Mesodermal cell (in vitro differentiated cells): ENCODE measurements at regions not wholly inside any gene's neighbourhood (a gene's known extent, or its start where the extent isn't known, plus 50 kb on each side); places are given as distances from the start of the nearest gene placed in this dataset.

Experiments used
- H3K27ac ChIP-seq: 2 replicates; pipeline ENCODE4 v1.7.0; 2013; ENCODE audit warnings: mild to moderate bottlenecking, low read depth, low read length, moderate library complexity; ENCODE audit not compliant: severe bottlenecking
- H3K36me3 ChIP-seq: 2 replicates; pipeline ENCODE4 v1.7.1; 2013; ENCODE audit warnings: mild to moderate bottlenecking, low read length, moderate library complexity; ENCODE audit not compliant: control insufficient read depth, insufficient read depth
- H3K4me1 ChIP-seq: one replicate; pipeline ENCODE4 v1.7.1; 2013; ENCODE audit warnings: mild to moderate bottlenecking, low read length; ENCODE audit not compliant: insufficient read depth, control insufficient read depth, poor library complexity, severe bottlenecking
- H3K4me3 ChIP-seq: 2 replicates; pipeline ENCODE4 v1.7.0; 2013; ENCODE audit warnings: low read length, control low read depth, mild to moderate bottlenecking; ENCODE audit not compliant: insufficient read depth, poor library complexity, severe bottlenecking; ENCODE audit errors: extremely low read depth
- H3K9me3 ChIP-seq: 2 replicates; pipeline ENCODE4 v1.7.1; 2013; ENCODE audit warnings: mild to moderate bottlenecking, low read length, moderate library complexity; ENCODE audit not compliant: control insufficient read depth
- WGBS, 2 experiments: methylation state at CpG; one replicate each; pipeline ENCODE4 v1.1.5; 2013; ENCODE audit warnings: missing lambda C conversion rate in 2 of 2; ENCODE audit not compliant: insufficient coverage in 2 of 2; 5-methylcytosine and 5-hydroxymethylcytosine counted together

DNA sequence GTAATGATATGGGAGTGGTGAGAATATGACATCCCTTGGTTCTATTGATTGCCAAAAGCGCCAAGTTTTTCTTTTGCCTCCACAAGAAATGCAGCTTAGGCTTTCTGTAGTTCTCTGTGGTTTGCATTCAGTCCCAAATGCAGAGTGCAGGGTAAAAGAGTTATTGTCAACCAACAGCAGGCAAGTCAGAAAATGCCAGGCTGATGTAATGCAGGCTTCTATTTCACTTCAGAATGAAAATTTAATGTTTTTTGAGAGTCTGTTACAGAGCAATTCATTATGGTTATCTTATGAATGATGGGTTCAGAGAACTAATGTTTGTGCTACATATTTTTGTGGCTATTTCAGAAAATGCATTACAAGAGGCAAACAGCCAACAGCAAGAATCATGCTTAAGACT, 293.5 kb downstream of the CENPW start:
- 71% methylated on average over 1 of the region's 1 CpG; no CpG with 5 or more reads in 1 of the 2 experiments for WGBS, 2 experiments
- no peaks in the 10 kb centered on the region for H3K9me3 ChIP-seq
- H3K27ac ChIP-seq = no peak overlapping the region
- no peaks in the 10 kb centered on the region for H3K4me1 ChIP-seq
- no peaks in the 10 kb centered on the region for H3K36me3 ChIP-seq
- no peak overlapping the region for H3K4me3 ChIP-seq

DNA sequence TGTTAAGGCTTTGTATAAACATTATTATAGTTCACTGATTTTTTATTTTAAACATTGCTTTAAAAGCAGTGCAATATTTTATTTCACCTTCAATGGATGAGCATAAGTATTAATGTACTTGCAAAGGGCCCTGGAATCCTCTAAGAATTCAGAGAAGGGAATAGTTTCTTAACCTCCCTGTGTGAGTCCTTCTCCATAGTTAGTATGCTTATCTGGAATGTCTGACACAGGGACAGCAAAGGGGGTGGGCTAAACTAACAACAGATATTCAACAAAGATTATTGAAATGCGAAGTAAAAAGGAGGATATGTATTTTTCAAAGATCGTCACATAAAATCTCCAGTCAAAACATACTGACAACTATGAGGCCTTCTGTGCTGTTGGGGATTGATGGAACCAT, 300.4 kb downstream of the CENPW start:
- Histone ChIP-seq H3K9me3 (no peaks in the 10 kb centered on the region), H3K4me3 (no peak overlapping the region), H3K36me3 (no peaks in the 10 kb centered on the region), H3K27ac (no peak overlapping the region), H3K4me1 (no peaks in the 10 kb centered on the region)
- no CpG with 5 or more reads among the region's 2 CpGs for WGBS, 2 experiments

DNA sequence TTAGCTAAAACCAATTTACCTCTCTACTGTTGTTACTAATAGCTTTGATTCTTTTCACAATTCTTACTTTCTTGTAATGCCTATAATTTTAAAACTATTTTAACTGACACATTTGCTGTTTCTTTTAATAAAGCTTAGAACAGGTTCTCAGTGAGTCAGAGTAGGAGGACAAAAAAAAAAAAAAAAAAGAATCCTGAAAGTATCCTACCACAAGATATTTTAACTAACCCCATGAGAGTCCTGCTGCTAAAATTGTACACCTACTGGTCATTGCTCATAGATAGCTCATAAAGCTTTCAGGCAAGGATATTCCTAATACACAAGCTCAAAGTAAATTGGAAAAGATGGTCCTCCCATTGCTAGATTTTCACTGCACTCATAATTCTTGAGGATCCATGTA, 301.0 kb downstream of the CENPW start:
- H3K36me3 ChIP-seq = no peaks in the 10 kb centered on the region
- no peak overlapping the region for H3K27ac ChIP-seq
- no peaks in the 10 kb centered on the region for H3K9me3 ChIP-seq
- no peak overlapping the region for H3K4me3 ChIP-seq
- no peaks in the 10 kb centered on the region for H3K4me1 ChIP-seq

GRCh38 chr6:126641641-126642040, 301.7 kb downstream of the CENPW start:
- Histone ChIP-seq H3K4me1 (no peaks in the 10 kb centered on the region), H3K9me3 (no peaks in the 10 kb centered on the region), H3K27ac (no peak overlapping the region), H3K4me3 (no peak overlapping the region), H3K36me3 (no peaks in the 10 kb centered on the region)
- no CpG with 5 or more reads among the region's 1 CpG for WGBS, 2 experiments

- Histone ChIP-seq H3K36me3 (no peaks in the 10 kb centered on the region), H3K9me3 (no peaks in the 10 kb centered on the region)
- WGBS, 2 experiments = 92% methylated on average over 27 of the region's 33 CpGs
These were observed 303.4 kb downstream of the CENPW start for GRCh38 chr6:126643352-126643751.

GRCh38 chr6:126650931-126651330, 311.0 kb downstream of the CENPW start:
- 80% methylated on average over 1 of the region's 2 CpGs; no CpG with 5 or more reads in 1 of the 2 experiments for WGBS, 2 experiments
- no peak overlapping the region for H3K27ac ChIP-seq

More at GRCh38 chr6:126643352-126643751, 303.4 kb downstream of the CENPW start:
- Histone ChIP-seq H3K4me3 (no peak overlapping the region), H3K4me1 (no peaks in the 10 kb centered on the region), H3K27ac (no peak overlapping the region)

GRCh38 chr6:126657561-126658175, 317.8 kb downstream of the CENPW start:
- no peak overlapping the region for H3K4me3 ChIP-seq
- no CpG with 5 or more reads among the region's 3 CpGs for WGBS, 2 experiments
- no peak overlapping the region for H3K27ac ChIP-seq
- H3K9me3 ChIP-seq = peaks cover 17% of the 10 kb centered on the region
- no peaks in the 10 kb centered on the region for H3K4me1 ChIP-seq
- H3K36me3 ChIP-seq = no peaks in the 10 kb centered on the region

More at GRCh38 chr6:126650931-126651330, 311.0 kb downstream of the CENPW start:
- no peaks in the 10 kb centered on the region for H3K36me3 ChIP-seq
- H3K4me1 ChIP-seq = no peaks in the 10 kb centered on the region
- peaks cover 16% of the 10 kb centered on the region for H3K9me3 ChIP-seq
- no peak overlapping the region for H3K4me3 ChIP-seq

DNA sequence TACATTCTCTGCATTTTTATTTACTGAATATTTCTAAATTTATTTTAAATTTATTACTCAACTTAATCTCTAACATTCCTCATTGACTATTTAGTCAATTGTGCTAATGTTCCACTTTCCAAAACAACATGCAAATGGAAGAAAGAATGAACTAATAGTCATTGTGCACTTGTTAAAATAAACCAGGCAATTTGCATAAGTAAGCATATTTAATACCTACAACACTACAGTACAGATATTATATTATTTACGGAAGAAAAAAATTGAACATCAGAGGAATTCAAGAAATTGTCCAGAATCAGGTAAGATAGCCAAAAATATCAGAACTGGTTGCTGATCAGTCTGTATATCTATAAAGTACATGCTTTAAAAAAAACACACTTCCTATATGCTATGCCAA, 320.5 kb downstream of the CENPW start:
- Histone ChIP-seq H3K36me3 (no peaks in the 10 kb centered on the region), H3K27ac (no peak overlapping the region), H3K4me1 (no peaks in the 10 kb centered on the region), H3K9me3 (peaks cover 5% of the 10 kb centered on the region), H3K4me3 (no peak overlapping the region)
- WGBS, 2 experiments = no CpG with 5 or more reads among the region's 1 CpG

DNA sequence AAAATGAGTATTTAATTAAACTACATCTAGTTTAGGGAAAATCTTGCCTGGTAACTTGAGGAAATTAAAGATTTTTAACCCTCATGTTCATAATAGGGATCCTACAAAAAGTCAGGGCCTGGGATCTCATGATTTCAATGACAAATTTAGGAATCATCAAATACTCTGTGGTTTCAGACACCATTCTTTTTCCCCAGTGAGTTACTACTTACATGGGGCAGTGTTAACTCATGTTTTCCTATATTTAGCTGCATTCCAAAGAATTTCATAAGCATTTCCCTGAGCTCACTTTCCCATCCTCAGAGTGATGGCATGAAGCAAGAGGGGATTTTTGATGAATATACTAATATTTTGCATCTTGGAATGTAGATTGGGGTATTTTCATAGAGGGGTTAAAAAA, 321.7 kb downstream of the CENPW start:
- H3K36me3 ChIP-seq = no peaks in the 10 kb centered on the region
- no peak overlapping the region for H3K27ac ChIP-seq
- H3K4me3 ChIP-seq = no peak overlapping the region
- H3K4me1 ChIP-seq = no peaks in the 10 kb centered on the region
- H3K9me3 ChIP-seq = no peaks in the 10 kb centered on the region

DNA sequence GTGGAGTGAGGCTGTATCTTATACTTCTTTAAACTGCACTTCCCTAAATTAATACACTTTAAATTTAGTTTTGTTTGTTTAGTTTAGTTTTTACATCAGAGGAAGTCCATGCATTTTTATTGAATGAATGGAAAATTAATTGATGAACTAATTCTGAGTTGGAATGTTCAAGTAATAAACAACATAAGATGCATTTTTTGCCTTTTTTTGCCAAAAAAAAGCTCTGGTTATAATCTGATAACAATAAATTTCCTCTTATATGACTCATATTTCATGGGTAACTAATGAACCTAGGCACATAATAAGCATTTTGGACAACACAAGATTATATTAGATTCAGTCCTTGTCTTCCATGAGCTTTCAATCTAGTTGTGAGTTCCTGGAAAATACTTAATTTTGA, 323.1 kb downstream of the CENPW start:
- no peak overlapping the region for H3K4me3 ChIP-seq
- H3K27ac ChIP-seq = no peak overlapping the region
- no peaks in the 10 kb centered on the region for H3K9me3 ChIP-seq
- no peaks in the 10 kb centered on the region for H3K36me3 ChIP-seq
- H3K4me1 ChIP-seq = no peaks in the 10 kb centered on the region

GRCh38 chr6:126664271-126664670, 324.4 kb downstream of the CENPW start:
- no peaks in the 10 kb centered on the region for H3K9me3 ChIP-seq
- no peak overlapping the region for H3K4me3 ChIP-seq
- no peaks in the 10 kb centered on the region for H3K4me1 ChIP-seq
- H3K27ac ChIP-seq = no peak overlapping the region
- no peaks in the 10 kb centered on the region for H3K36me3 ChIP-seq
- no CpG with 5 or more reads among the region's 1 CpG for WGBS, 2 experiments
